ENCODE measurements at regions not wholly inside any gene's neighbourhood (a gene's known extent, or its start where the extent isn't known, plus 50 kb on each side); places are given as distances from the start of the nearest gene placed in this dataset.

- DNase-seq (ENCODE audit: low spot score), result no peak
Observed at GRCh38 chr17:79398441-79398840, 212.4 kb downstream of the RBFOX3 start.

DNA sequence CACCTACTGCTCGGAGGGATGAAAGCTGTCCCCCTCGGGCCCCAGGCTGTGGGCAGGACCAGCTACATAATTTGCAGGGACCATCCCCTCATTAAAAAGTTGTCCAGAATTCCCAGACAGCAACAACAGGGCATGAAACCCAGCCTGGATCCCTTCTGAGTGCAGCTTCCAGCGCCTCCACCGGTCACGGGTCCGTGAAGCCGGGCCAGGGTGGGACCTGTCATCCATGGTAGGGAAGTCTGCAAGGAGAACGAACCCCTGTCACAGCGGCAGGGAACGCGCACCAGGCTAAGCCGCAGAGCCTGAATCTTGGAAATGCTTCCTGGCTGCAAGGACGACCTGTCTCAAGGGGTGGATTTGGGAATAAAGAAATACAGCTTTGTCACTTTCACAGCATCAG lies 214.2 kb downstream of the RBFOX3 start:
- DNase-seq (ENCODE audit: low spot score), result no peak

DNA sequence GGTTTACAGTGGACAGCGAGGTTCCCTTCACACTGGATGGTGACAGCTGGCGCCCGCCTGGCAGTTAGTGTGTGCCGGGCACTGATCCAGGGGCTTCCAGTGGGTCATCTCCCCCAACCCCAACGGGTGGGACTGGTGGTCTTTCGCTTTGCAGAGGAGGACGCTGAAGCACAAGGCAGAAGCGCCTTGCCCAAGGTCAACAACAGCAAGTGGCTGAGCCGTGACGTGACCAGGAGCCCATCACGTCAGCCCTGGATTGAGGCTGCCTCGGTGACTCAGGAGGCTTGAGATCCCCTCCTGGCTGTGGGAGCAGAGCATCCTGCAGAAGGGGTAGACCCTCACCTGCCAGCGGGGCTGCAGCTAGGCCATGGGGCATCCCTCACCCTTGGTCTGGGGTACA lies 215.3 kb downstream of the RBFOX3 start:
- DNase-seq (ENCODE audit: low spot score), result no peak

- DNase-seq (ENCODE audit: low spot score), result no peak
Observed at GRCh38 chr17:79395066-79395465, 215.8 kb downstream of the RBFOX3 start.

- peak; percentile 71 for DNase-seq (ENCODE audit: low spot score)
Observed at GRCh38 chr17:79393358-79394052, 217.3 kb downstream of the RBFOX3 start.

DNA sequence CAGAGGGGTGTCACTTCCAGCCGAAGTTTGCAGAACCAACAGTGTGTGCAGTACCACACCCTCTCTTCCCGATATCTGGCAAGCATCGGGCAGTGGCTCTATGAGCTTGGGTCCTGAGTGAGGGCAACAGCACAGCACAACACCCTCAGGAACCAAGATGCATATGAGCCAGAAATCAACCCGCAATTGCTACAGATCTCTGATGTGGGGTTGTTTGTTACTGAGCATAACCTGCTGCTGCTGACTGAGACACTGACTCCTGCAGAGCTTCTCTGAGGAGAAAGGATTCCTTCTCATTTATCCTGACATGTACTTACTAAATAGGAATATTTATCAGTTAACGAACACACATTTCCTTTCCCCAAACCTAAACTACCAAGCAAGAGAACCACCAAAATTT lies 218.3 kb downstream of the RBFOX3 start:
- DNase-seq (ENCODE audit: low spot score), result no peak

DNA sequence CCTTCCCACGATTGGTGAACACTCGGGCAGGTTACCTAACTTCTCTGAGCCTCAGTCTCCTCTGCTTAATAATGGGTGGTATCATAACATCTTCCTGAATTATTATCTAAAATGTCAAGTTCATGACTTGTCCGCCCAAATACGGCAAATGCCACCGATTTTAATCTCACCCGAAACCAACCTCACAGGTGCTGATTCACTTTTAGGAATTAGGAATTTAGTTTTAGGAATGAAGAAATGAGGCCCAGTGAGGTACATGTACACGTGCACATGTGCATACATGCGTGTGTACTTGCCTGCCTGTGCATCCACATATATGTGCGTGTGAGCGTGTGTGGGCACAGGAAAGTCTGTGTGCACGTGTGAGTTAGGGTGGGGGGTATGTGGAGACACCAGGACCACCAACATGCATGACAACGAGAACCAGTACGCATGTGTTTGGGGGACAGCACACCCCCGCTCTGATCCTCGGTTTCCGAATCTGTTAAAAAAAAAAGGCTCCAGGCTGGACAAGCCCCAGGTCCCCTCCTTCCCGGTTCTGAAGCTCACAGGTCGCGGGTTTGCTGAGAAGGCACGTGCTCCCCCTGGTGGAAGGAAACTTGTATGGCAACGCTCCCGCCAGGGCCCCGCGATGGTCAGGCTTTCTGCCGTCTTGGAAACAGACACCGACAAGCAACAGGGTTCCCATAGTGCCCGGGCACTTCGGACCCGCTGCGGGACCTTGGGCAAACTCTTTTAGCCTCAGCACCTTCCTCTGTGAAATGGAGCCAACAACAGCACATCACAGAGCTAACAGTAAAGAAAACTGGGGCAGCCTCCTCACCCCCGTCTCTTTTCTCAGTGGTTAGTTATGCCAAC lies 219.2 kb downstream of the RBFOX3 start:
- DNase-seq (ENCODE audit: low spot score), result peak; percentile 66

- no peak for DNase-seq (ENCODE audit: low spot score)
Observed at GRCh38 chr17:79389896-79390295, 221.0 kb downstream of the RBFOX3 start.

DNA sequence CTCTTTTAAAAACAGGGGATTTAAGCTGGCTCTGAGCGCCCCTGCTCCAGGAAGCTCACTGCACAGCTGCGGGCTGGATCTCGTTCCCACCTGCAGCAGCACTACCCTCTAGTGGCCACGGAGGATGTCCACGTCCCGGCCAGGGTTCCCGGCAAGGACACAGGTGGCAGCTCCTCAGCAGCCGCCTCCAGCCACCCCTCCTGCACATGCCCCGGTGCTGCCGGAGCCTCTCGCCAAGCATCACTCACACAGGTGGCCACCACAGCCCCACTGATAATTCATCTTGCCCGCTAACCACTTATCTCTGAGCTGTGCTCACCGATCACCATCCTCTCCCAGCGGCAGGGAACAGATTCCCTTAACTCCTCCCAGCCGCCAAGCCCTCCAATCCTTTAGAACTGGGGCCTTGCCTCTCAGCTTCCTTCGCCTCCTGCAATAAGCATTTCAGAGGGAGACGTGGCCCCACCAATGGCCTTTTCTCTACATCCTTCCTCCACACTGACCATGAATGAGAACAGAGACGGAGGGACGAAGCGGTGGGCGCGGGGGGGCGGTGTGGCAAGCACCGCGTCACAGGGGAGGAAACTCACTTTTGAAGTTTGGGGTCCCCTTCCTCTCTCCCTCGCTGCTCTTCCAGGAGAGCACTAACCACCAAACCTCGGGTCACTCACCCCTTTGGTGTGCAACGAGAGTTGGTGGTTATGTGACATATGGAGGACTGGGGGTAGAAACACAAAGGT lies 222.1 kb downstream of the RBFOX3 start:
- peak; percentile 68 for DNase-seq (ENCODE audit: low spot score)

DNA sequence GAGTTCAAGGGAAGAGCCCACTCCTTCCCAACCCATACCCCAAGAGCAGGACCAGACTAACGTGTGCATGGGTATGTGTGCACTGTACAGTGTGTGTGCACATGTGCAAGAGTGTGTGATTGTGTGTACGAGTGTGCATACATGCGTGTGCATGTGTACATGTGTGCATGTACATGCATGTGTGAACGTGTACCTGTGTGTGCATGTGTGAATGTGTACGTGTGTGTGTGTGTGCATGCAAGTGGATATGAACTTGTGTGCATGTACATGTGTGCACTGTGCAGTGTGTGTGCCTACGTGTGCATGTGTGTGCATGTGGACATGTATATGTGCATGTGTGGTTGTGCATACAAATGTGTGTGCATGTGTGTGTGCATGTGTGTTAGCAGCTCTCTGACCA lies 223.1 kb downstream of the RBFOX3 start:
- DNase-seq (ENCODE audit: low spot score), result no peak

DNA sequence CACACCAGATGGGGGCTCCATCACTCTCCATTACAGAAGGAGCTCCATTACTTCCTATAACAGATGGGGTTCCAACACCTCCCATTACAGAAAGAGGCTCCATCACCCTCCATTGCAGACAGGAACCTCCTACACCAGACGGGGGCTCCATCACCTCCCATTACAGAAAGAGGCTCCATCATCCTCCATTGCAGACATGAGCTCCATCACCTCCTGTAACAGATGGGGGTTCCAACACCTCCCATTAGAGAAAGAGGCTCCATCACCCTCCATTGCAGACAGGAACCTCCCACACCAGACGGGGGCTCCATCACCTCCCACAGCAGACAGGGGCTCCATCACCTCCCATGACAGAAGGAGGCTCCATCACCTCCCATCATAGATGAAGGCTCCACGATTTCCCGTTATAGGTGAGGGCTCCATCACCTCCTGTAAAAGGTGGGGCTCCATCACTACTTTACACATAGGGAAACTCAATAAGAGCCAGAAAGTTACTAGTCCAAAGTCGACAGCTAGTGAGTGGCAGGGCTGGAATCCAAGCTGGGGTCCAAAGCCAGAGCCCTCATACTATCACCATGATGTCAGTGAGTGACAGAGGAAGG lies 224.8 kb downstream of the RBFOX3 start:
- DNase-seq (ENCODE audit: low spot score), result no peak

- no peak for DNase-seq (ENCODE audit: low spot score)
Observed at GRCh38 chr17:79382313-79382712, 228.5 kb downstream of the RBFOX3 start.

DNA sequence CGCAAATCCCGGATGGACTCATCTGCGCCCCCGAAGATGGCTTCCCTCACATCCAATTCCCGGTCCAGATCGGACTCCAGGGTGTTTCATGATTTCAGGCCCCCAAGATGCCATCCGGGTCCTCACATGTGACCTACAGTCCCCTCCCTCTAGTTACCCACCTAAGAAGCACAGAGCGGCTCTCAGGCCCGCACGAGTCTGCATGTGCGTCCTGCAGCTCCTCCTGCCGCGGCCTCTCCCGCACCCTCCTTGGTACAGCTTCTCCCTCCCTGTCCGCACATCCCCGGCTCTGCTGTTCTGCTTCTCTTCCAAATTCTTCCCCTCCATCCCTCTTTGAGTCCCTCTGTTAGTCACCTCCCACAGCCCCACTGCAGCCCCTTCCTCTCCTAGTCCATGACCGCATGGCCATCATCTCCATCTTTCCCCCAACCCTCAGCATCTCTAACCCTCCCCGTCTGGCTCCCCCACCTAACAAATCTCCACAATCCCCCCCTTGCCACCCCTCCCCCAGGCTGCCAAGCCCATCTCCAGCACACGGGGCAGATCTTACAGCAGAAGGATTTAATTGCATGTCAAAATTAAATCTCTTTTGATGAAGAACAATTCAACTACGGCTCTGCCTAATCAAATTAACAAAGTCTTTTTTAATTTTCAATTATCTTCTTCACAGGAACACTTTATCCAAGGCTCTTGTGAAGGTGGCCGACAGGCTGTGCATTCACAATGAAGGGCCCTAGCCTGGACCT lies 231.0 kb downstream of the RBFOX3 start:
- no peak for DNase-seq (ENCODE audit: low spot score)

GRCh38 chr17:79377230-79377786 lies 233.5 kb downstream of the RBFOX3 start:
- no peak for DNase-seq (ENCODE audit: low spot score)

DNA sequence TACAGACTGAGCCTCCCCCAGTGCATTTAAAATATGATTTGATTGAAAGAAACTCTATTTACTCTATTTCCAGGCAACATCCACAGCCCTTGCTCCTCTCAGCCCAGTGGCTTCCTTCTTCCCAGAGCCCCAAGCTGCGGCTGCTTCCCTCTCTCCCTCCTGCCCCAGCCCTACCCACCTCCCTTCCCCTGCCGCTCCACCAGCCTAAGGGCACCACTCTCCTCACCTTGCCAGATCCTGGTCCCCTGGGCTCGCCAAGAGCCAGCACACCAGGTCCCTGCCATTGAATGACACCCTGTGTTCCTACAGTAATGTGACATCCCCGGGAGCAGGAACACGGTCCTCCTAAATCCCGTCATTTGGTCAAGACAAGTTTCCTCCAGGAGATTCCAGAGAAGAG lies 236.0 kb downstream of the RBFOX3 start:
- DNase-seq (ENCODE audit: low spot score), result no peak

- DNase-seq (ENCODE audit: low spot score), result no peak
Observed at GRCh38 chr17:79374087-79374689, 236.7 kb downstream of the RBFOX3 start.

- no peak for DNase-seq (ENCODE audit: low spot score)
Observed at GRCh38 chr17:79372470-79373238, 238.2 kb downstream of the RBFOX3 start.

GRCh38 chr17:79371984-79372383 lies 238.9 kb downstream of the RBFOX3 start:
- DNase-seq (ENCODE audit: low spot score), result no peak

GRCh38 chr17:79370594-79370993 lies 240.3 kb downstream of the RBFOX3 start:
- DNase-seq (ENCODE audit: low spot score), result no peak

DNA sequence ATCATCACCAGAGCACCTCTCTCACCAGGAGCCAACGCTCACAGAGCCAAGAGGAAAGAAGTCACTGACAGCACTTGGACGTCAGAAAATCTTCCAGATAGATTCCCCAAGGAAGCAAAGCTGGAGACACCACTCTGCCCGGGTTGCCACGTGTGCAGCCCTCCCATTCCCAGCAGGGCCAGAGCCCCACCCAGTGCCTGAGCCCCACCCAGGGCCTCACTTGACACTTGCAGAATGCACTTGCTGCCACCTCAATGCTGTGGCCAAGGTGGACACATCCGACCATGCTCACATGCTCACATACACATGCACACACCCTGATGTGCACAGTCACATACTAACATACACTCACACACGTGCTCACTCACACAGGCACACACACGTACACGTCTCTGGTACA lies 240.7 kb downstream of the RBFOX3 start:
- no peak for DNase-seq (ENCODE audit: low spot score)
